ENCODE measurements at regions not wholly inside any gene's neighbourhood (a gene's known extent, or its start where the extent isn't known, plus 50 kb on each side); places are given as distances from the start of the nearest gene placed in this dataset.

DNA sequence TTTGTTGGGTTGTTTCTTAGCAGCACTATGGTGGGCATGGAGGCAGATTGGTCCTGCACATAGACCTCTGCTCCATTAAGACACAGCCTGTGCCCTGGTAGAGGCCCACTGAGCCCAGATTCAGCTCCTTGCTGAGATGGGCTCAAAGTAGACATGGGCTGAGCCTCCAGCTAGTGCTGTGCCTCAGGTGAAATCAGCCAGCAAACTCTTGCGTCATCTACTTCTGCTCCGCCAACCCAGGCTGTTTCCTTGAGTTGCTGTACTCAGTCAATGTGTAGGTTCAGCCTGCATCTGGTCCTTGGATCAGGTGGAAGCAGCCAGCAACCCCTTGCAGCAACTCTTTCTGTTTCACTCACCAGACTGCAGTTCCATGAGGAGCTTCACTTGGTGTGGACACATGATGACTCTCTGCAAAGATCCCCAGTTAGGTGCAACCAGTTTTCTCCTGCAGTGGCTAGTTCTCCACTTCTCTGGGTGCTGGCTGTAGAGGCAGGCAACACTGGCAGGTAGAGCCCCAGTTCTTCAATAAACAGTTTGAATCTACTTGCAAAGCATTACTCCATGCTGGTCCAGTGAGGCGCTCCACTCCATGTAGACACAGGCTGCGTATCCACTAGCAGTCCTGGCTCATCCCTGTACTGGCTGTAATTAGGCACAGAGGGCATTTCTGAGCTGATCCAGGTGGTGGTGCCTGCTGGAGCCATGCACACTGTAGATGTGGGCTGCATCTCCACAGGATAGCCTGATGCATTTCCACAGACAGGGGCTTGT is 199.0 kb upstream of the MAMLD1 start:
- Histone ChIP-seq H3K27ac (no peak overlapping the region), H3K4me1 (no peaks in the 10 kb centered on the region), H3K4me3 (no peak overlapping the region), H3K36me3 (no peaks in the 10 kb centered on the region), H3K9me3 (no peaks in the 10 kb centered on the region), H3K27me3 (no peaks in the 10 kb centered on the region)
- DNase-seq = no peak
- intact Hi-C loops (cut with DNase I; ENCODE audit: low total_unique reads) = no loop called here
- no peak for ATAC-seq
- TF ChIP-seq POLR2A (IDR thresholded peaks at IDR 0.05) = no peak
- no peak for TF ChIP-seq CTCF (IDR thresholded peaks at IDR 0.05 in 4 of 5, conservative IDR thresholded peaks at IDR 0.05 in 1 of 5)
- in situ Hi-C loops (cut with MboI; ENCODE audit: low sequenced_read_pairs in 4 of 4) = no loop called here

DNA sequence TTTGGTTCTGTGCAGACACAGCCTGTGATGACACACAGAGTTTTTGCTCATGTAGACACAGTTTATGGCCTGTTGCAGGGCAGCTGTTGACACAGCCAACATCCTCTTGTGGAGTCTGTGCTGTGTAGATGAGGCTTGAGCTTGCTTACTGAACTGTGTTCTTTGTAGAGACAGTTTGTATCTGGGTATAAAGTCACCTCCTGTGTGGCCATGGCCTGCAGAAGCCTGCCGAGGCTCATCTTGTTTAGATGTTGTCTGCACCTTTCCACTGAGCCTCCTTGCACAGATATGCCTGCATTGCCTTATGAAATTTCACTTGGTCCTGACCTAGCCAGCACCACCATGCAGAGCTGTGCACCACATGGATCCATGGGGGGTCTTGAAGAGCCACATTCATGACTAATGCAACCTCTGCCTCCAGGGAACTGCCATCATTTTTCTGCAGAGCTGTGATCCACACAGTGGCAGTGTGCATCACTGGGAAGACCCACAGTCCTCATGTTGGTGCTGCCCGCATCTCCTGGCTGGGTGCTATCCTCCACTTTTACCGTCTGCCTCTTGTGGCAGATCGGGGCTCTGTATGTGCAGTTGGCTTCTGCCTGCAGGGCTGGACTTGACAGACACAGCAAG is 198.0 kb upstream of the MAMLD1 start:
- no peaks in the 10 kb centered on the region for H3K27me3 ChIP-seq
- TF ChIP-seq POLR2A (IDR thresholded peaks at IDR 0.05) (no peak), CTCF (IDR thresholded peaks at IDR 0.05 in 4 of 5, conservative IDR thresholded peaks at IDR 0.05 in 1 of 5) (no peak)
- H3K36me3 ChIP-seq = no peaks in the 10 kb centered on the region
- H3K27ac ChIP-seq = no peak overlapping the region
- in situ Hi-C loops (cut with MboI; ENCODE audit: low sequenced_read_pairs in 4 of 4) (no loop called here), intact Hi-C loops (cut with DNase I; ENCODE audit: low total_unique reads) (no loop called here)
- H3K4me3 ChIP-seq = no peak overlapping the region
- ATAC-seq = no peak
- DNase-seq = no peak
- H3K9me3 ChIP-seq = no peaks in the 10 kb centered on the region
- H3K4me1 ChIP-seq = no peaks in the 10 kb centered on the region

DNA sequence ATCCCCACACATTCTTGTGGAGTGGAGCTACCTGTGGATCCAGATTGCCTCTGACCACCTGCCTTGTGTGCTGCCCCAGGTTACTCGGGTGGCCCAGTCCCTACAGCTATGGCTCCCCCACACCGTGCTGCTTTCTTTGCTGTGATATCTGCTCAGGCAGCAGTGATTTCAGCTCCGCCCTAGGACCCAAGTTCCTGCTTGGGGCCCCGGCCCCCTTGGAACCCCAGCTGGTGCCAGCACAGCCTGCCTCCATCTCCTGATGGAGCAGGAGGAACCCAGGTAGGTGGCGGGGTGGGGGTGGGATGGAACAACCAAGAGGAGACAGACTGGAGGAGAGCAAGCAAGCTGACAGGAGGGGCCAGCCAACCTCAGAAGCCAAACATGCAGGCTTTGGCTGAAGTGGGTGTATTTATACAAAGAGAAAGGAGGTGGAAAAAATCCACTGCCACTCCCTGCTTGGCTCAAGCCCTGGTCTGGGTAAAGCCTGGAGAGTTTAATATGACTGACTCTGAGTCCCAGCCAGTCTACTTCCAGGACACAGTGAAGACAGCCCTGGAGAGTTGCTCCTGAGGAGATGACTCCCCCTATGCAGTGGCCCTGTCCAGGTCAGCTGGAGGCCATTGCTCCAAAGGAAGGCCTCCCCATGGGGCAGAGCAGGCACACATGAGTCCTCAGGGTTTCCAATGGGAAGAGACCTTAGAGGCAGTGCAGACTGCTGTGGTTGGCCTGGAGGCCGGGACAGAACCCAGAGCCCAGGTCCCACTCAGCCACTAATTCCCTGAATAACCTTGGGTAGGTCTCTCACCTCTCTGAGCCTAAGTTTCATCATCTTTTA is 197.1 kb upstream of the MAMLD1 start:
- no peaks in the 10 kb centered on the region for H3K9me3 ChIP-seq
- intact Hi-C loops (cut with DNase I; ENCODE audit: low total_unique reads) = no loop called here
- no peak overlapping the region for H3K4me3 ChIP-seq
- DNase-seq = no peak
- TF ChIP-seq POLR2A (IDR thresholded peaks at IDR 0.05) (no peak), CTCF (IDR thresholded peaks at IDR 0.05 in 4 of 5, conservative IDR thresholded peaks at IDR 0.05 in 1 of 5) (no peak)
- H3K27ac ChIP-seq = no peak overlapping the region
- no peaks in the 10 kb centered on the region for H3K27me3 ChIP-seq
- in situ Hi-C loops (cut with MboI; ENCODE audit: low sequenced_read_pairs in 4 of 4) = no loop called here
- H3K4me1 ChIP-seq = no peaks in the 10 kb centered on the region
- no peaks in the 10 kb centered on the region for H3K36me3 ChIP-seq
- no peak for ATAC-seq

DNA sequence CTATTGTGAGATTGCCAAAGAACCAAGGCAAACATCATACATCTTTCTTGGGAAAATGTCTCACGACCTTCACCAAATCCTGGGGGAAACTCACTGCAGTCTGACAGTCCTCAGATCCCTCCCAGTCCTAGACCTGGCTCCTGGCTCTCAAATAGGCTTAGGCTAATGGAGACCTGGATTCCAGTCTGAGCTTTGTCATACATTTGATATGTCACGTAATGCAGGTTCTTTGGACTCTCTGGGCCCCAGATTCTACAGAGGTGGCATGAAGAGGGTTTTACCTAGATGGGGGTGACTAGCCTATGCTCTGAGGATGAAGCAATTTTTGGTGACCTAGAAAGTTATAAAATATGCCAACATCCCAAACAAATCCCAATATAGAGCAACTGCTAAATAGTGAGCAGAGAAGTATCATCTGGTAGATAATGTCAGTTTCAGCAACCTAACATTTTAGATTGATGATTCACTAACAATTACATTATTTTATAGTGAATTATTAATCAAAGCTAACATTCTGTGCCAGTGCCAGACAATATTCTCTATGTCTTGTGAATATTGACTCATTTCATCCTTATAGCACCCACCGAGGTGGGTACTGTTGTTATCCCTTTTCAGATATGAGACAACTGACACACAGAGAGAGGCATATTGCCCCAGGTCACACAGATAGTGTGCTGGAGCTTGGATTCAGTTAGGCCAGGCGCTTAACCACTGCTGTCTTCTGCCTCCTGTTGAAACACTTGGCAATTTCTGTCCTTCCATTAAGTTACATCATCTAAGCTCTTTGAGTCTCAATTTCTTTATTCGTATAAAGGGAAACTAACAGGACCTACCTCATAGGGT is 195.4 kb upstream of the MAMLD1 start:
- ATAC-seq (no peak), DNase-seq (no peak)
- intact Hi-C loops (cut with DNase I; ENCODE audit: low total_unique reads) (no loop called here), in situ Hi-C loops (cut with MboI; ENCODE audit: low sequenced_read_pairs in 4 of 4) (no loop called here)
- H3K27ac ChIP-seq = no peak overlapping the region
- no peaks in the 10 kb centered on the region for H3K9me3 ChIP-seq
- H3K4me1 ChIP-seq = no peaks in the 10 kb centered on the region
- H3K27me3 ChIP-seq = no peaks in the 10 kb centered on the region
- H3K4me3 ChIP-seq = no peak overlapping the region
- TF ChIP-seq CTCF (IDR thresholded peaks at IDR 0.05 in 4 of 5, conservative IDR thresholded peaks at IDR 0.05 in 1 of 5) (no peak), POLR2A (IDR thresholded peaks at IDR 0.05) (no peak)
- no peaks in the 10 kb centered on the region for H3K36me3 ChIP-seq

Data from gastrocnemius medialis (tissue), 4 donors.